Activated CD8-positive, alpha-beta T cell treated with anti-CD3 and anti-CD28 coated beads for 36 hours (primary cell): ENCODE measurements at regions not wholly inside any gene's neighbourhood (a gene's known extent, or its start where the extent isn't known, plus 50 kb on each side); places are given as distances from the start of the nearest gene placed in this dataset.

Source experiments
- ATAC-seq: fragments of 200-7000 bp; cut with Tn5 transposase; one replicate; pipeline ENCODE4 v1.10.0; 2021; ENCODE audit warnings: mild to moderate bottlenecking, moderate library complexity
- CTCF ChIA-PET: fragments of 350-600 bp; sonication (Branson Sonifier 250); formaldehyde crosslinking; loops from one replicate; lab custom pipeline; 2021; ENCODE audit warnings: antibody characterized with exemption; lab: Charles Lee
- POLR2A ChIA-PET: fragments of 350-600 bp; sonication (Branson Sonifier 250); formaldehyde crosslinking; loops from one replicate; lab custom pipeline; 2021; ENCODE audit warnings: antibody characterized with exemption; lab: Charles Lee
- DNase-seq: peaks from one replicate; pipeline ENCODE4 v3.0.0-alpha.2; 2020
- H3K27ac Mint-ChIP-seq: one replicate; pipeline ENCODE4 v1.8.0; 2021; ENCODE audit warnings: mild to moderate bottlenecking, mixed read lengths
- H3K27me3 Mint-ChIP-seq: one replicate; pipeline ENCODE4 v1.8.0; 2021; ENCODE audit warnings: mixed read lengths
- H3K36me3 Mint-ChIP-seq: one replicate; pipeline ENCODE4 v1.8.0; 2021; ENCODE audit warnings: low read depth, mixed read lengths
- H3K4me1 Mint-ChIP-seq: one replicate; pipeline ENCODE4 v1.8.0; 2021; ENCODE audit warnings: low read depth, mixed read lengths
- H3K4me3 Mint-ChIP-seq: one replicate; pipeline ENCODE4 v1.8.0; 2021; ENCODE audit warnings: mild to moderate bottlenecking, moderate library complexity, mixed read lengths
- H3K9me3 Mint-ChIP-seq: one replicate; pipeline ENCODE4 v1.8.0; 2021; ENCODE audit warnings: mixed read lengths
- CTCF ChIP-seq: fragments of 200-600 bp; IDR thresholded peaks from one replicate; pipeline ENCODE4 v1.8.0; 2022; ENCODE audit warnings: antibody characterized with exemption, mild to moderate bottlenecking
- intact Hi-C: fragments of 100-400 bp; cut with micrococcal nuclease; formaldehyde crosslinking; loops from one replicate; pipeline ENCODE4 v1.10.0; 2022

GRCh38 chr6:159455700-159456274, 237.3 kb downstream of the SOD2 start:
- ChIA-PET POLR2A (no interaction called here), CTCF (no interaction called here)
- DNase-seq (no peak), ATAC-seq (no peak)
- Mint-ChIP-seq H3K36me3 (no peaks in the 10 kb centered on the region), H3K4me3 (no peak overlapping the region), H3K27ac (no peak overlapping the region), H3K9me3 (no peaks in the 10 kb centered on the region), H3K27me3 (peaks cover 2% of the 10 kb centered on the region), H3K4me1 (no peaks in the 10 kb centered on the region)
- intact Hi-C loops = no loop called here
- no peak for TF ChIP-seq CTCF

- DNase-seq = no peak
- Mint-ChIP-seq H3K27ac (no peak overlapping the region), H3K4me1 (no peaks in the 10 kb centered on the region), H3K4me3 (no peak overlapping the region), H3K27me3 (peaks cover 17% of the 10 kb centered on the region), H3K9me3 (no peaks in the 10 kb centered on the region), H3K36me3 (no peaks in the 10 kb centered on the region)
- POLR2A ChIA-PET = no interaction called here
- ATAC-seq = no peak
- CTCF ChIA-PET = no interaction called here
- intact Hi-C loops = no loop called here
- TF ChIP-seq CTCF = no peak
Observed at GRCh38 chr6:159450815-159451465, 242.1 kb downstream of the SOD2 start.

- intact Hi-C loops = no loop called here
- DNase-seq = no peak
- H3K4me1 Mint-ChIP-seq = no peaks in the 10 kb centered on the region
- no peak for ATAC-seq
- no peak for TF ChIP-seq CTCF
- H3K9me3 Mint-ChIP-seq = no peaks in the 10 kb centered on the region
- ChIA-PET POLR2A (no interaction called here), CTCF (no interaction called here)
- H3K27ac Mint-ChIP-seq = no peak overlapping the region
- H3K36me3 Mint-ChIP-seq = no peaks in the 10 kb centered on the region
- no peak overlapping the region for H3K4me3 Mint-ChIP-seq
- peaks cover 27% of the 10 kb centered on the region for H3K27me3 Mint-ChIP-seq
Observed at GRCh38 chr6:159446340-159446739, 246.7 kb downstream of the SOD2 start.

GRCh38 chr6:159445351-159445750, 247.7 kb downstream of the SOD2 start:
- Mint-ChIP-seq H3K27me3 (peaks cover 25% of the 10 kb centered on the region), H3K4me1 (no peaks in the 10 kb centered on the region), H3K9me3 (no peaks in the 10 kb centered on the region), H3K36me3 (no peaks in the 10 kb centered on the region), H3K27ac (no peak overlapping the region), H3K4me3 (no peak overlapping the region)
- DNase-seq (no peak), ATAC-seq (no peak)
- ChIA-PET POLR2A (no interaction called here), CTCF (no interaction called here)
- no peak for TF ChIP-seq CTCF
- intact Hi-C loops = no loop called here

- no peak for DNase-seq
- POLR2A ChIA-PET = interaction anchor here (0.6 kb wide), 1 partner anchor 536 kb away, joined by 3 read pairs; no protein-coding TSS in a partner anchor
- no peak for TF ChIP-seq CTCF
- no peaks in the 10 kb centered on the region for H3K9me3 Mint-ChIP-seq
- no peaks in the 10 kb centered on the region for H3K4me1 Mint-ChIP-seq
- no peaks in the 10 kb centered on the region for H3K36me3 Mint-ChIP-seq
- no peak overlapping the region for H3K4me3 Mint-ChIP-seq
- CTCF ChIA-PET = interaction anchor here (2.1 kb wide), 1 partner anchor 270 kb away, joined by 6 read pairs; no protein-coding TSS in a partner anchor
- H3K27ac Mint-ChIP-seq = no peak overlapping the region
- H3K27me3 Mint-ChIP-seq = peaks cover 25% of the 10 kb centered on the region
- no peak for ATAC-seq
- intact Hi-C loops = no loop called here
Observed at GRCh38 chr6:159444056-159444760, 248.8 kb downstream of the SOD2 start.
